GDM1 (cell line): ENCODE measurements at regions not wholly inside any gene's neighbourhood (a gene's known extent, or its start where the extent isn't known, plus 50 kb on each side); places are given as distances from the start of the nearest gene placed in this dataset.
"Not testable (repeated sequence)": the region's sequence is repeated elsewhere in the genome, so short reads cannot be mapped to it uniquely, and the experiment has no call there.

Experiments used
- DNase-seq: peaks from one replicate; lab custom pipeline; 2025; lab: John Stamatoyannopoulos, UW

DNA sequence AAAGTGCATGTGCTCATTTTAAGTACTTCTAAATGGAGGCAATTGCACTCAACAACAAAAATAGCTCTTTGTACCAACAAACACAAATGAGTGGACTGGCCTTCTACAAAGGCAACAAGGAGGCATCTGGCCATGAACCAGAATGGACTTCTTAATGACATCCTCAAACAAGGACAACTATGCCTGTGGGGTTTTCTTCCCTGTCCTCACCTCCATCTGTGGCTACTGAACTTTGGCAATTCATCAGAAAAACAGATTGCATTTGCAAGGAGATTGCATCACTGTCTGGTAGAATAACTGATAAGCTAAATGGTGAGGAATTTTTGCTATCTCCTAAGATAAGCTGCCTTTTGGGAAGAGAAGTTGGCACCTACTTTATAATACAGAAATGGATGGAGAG, 447.3 kb upstream of the CCNG1 start:
- DNase-seq, result no peak

DNA sequence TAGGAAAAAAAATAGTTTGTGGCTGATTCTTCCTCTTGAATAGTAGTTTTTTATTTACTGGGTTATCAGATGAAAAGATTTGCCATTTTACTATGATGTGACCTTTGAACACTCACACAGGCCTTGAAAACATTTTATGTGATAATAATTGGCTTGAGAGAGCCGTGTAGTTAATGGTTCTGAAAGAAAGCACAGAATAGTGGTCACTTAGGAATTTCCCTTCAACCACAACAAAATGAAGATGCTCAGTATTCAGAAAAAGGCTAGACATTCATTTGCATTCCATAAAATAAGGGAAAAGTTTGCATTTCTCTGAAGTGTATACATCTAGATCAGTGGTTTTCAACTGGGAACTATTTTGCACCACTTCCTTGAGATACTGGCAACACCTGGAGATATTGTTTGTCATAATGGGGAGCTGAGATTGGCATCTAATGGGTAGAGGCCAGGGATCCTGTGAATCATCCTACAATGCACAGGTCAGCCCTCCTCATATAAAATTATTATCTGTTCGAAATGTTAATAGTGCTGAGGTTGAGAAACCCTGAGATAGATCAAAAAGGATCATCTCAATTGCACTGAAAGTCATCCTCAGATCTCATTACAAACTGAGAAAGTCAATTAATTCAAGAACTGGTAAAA, 446.4 kb upstream of the CCNG1 start:
- no peak for DNase-seq

DNA sequence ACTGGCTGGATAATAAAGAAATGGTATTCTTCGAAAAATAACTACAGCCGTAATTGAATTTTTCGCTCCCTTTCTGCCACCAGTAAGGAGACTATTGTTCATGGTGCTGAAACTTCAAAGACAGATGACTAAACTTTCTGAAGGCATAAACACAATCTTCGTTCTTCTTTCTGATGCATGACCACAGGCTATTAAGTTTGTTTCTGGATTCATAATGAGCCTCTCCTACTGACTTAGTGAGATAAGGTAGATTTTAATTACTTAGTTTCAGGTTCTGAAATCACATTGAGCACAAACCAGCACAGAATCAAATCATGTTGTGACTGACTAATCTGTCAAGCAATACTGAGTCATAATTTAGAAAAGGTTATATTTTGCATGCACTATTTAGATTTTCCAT, 441.8 kb upstream of the CCNG1 start:
- no peak for DNase-seq

DNA sequence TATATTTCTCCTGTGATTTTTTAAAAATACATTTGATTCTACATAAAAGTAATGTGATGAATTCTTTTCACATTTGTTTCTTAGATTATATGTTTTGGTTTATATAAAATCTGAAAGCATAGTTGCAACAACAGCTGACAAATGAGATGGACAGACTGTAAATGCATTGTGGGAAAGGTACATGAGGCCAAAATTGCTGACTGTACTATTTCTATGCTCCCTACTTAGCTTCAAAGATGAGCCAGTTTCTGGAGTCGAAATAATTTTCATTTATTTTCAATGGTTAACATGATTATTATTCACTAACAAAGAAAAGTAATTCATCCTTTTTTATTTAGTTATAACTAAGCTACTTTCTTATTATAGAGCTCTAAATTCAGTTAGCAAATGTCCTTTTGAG, 441.3 kb upstream of the CCNG1 start:
- no peak for DNase-seq

DNA sequence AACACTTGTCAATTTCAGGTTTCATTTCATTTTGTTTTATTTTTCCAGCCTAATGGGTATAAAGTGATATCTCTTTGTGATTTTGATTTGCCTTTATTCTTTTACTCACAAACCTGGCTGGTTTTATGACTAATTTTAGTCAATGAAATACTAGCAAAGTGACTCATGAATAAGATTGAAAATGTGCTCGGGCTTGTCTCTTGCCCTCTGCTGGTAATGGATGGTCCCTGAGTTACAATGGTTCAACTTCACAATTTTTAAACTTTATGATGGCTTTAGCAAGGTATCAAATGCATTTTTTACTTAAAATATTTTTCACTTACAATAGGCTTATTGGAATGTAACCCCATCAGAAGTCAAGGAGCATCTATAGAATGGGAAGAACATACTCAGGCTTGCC, 431.4 kb upstream of the CCNG1 start:
- DNase-seq, result no peak

DNA sequence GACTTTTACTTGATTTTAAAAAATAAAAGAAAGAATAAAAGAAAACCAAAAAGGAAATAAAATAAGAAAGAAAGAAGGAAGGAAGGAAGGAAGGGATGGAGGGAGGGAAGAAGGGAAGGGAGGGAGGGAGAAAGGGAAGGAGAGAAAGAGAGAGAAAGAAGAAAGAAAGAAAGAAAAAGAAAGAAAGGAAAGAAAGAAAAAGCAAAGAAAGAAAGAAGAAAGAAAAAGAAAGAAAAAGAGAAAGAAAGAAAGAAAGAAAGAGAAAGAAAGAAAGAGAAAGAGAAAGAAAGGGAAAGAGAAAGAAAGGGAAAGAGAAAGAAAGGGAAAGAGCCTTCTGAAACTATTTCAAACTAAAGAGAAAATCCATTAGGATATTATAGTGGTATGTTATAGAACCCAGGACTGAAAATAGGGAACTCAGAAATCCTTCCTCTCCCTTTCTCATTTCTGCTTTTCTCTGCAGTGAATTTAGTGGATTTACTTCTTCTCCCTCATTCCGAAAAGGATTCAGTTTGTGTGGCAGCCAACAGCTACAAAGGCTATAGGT, 414.7 kb upstream of the CCNG1 start:
- no peak for DNase-seq

DNA sequence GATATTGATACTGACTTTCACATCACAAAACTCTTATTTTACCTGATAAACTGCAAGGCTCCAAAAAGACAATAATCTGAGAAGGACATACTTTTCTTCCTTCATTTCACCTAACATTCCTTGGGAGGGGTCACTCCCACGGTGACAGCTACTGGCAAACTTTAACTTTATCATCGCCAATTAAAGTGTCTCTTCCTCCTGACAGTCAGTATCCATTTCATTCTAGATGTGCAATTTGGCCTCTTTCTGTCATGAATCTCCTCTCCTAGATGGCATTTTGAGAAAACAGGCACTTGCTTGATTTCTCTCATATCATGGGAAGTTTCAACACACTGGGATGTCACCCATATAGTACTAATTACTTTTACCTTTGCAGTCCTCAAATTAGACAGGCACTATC, 413.5 kb upstream of the CCNG1 start:
- DNase-seq, result no peak

DNA sequence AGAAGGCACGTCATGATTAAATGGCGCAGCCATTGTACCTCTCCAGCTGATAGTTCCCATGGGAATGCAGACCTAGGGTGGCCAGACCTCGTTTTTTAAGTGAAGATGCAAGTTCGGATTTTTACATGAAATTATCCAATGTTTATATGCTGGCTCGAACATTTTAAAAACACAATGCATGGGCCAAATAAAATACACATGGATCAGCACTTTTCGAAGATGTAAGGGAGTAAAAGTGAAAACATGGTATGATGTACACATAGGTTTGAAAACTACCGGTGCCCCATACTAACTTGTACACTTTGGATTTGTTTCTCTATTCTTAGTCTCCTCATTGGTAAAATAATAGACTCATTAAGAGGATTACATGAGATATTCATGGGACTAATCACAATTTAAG, 412.5 kb upstream of the CCNG1 start:
- no peak for DNase-seq

DNA sequence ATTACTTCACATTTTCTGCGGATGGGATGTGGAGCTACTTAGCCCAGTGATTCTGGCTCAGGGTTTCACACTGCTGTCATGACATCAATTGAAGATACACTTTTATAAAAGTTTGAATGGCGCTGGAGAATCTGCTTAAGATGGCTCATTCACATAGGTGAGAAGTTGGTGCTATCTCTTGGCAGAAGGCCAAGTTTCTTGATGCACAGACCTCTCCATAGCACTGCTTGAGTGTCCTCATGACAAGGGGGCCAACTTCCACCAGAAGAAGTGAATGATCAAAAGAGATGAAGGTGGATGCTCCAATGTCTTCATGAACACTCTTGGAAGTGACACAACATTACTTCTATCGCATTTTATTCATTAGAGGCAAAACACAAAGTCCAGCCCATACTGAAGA, 403.7 kb upstream of the CCNG1 start:
- no peak for DNase-seq

DNA sequence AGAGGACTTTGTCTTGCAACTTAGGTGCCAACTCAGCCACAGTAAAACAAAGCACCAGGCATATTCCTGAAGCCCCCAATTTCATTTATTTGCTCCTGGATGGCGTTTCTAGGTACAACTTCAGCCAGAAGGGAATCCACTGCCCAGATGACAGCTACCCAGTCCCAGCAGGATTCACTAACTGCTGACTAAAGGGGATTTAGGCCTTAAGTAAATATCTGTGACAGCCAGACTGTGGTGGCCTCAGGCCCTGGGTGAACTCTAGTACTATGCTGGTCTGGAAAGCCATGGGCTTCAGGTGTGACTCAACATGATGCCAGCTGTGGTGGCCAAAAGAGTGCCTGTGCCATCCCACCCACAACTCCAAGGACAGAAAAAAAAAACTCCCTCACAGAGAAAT, 396.1 kb upstream of the CCNG1 start:
- no peak for DNase-seq

DNA sequence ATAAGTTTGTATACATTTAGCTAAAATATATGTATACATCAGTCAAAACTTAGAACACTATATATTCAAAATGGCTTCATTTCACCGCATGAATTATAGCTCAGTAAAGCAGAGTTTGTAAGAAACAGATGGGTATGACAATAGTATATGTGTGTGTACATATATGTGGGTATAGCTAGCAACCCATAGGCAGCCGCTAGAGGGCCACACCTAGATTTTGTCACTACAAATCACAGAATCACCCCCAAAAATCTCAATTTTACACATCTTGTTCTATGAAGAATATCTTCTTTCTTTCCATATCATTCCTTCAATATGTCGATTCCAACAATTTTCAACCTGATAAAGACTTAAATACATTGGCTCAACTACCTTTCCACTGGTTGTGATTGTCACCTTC, 357.8 kb upstream of the CCNG1 start:
- no peak for DNase-seq

DNA sequence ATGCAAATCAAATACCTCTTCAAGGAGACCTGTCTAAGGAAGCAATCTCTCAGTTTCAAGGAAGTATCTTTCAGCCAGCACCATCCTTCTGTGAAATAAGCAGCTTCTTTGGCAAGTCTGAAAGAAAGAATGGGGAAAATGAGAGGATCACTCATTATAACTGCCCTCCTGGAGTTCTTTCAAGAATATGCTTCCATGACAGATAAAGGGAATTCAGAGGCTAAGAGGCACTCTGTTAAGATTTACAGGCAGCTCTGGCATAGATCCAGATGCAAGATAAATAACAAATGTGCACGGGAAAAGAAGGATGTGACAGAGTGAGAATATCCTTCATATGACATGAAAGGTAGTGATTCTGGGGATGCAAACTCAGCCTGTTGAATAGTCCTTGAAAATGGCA, 348.2 kb upstream of the CCNG1 start:
- DNase-seq, result no peak

DNA sequence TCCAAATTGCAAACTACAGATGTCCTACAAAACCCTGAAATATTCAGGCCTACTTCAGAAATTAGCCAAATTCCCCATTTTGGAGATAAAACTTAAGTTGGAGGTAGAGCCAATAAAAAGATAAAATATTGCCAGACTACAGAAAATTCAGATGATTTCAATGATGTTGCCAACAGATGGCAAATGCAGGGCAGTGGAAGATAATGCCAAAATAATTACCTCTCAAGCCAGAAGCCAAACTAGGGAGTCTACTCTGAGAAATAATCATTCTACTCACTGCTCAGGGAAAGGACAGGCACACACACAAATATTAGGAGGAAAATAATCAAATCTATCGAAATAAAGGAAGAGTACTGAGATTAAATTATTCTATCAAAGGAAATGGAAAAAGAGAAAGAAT, 347.5 kb upstream of the CCNG1 start:
- DNase-seq, result no peak

DNA sequence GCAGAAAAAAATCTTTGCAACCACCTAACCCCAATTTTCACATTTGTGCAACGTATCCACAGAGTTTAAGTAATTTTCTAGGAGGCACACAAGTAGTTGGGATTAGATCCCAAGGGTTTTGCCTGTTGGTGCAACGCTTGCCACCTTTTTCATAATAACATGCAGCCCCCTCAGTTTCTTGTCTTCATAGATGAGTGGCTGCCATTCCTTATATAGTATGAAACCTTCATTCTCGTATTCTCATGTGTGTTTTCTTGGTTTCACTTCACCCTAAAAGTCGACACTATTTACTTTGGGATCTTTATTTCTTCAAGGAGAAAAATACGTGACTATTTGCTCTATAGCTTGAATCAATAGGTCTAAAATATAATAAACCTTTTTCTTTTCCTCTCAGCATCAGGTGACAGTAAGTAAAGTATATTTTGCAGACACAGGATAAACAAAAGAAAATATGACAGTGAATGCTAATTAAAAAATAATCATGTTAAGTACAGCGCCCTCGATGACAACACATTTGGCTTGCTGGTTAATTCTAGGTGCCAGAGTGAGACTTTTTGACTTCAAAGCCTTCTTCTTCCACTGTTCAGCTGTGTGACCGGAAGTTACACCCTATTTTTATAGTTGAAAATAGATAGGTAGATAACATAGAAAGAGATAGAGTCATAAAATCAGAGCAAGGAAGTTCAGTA, 342.8 kb upstream of the CCNG1 start:
- no peak for DNase-seq

DNA sequence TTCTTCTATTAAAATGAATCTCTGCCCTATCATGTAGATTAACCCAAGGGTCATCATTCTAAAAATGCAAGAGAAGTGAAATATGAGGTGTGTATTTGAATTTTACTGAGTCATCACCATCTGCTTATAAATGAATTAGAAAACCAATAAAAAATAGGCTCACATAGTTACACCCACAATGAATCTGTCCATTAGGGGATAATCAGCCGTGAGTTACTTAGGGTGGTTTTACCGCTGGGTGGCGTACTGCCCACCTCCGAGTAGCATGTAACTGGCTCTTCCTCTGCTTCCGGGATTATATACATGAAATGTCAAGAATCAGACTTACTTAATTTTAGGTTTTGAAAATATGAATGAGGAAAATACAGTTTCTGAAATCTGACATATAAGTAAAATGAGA, 332.9 kb upstream of the CCNG1 start:
- DNase-seq, result no peak

DNA sequence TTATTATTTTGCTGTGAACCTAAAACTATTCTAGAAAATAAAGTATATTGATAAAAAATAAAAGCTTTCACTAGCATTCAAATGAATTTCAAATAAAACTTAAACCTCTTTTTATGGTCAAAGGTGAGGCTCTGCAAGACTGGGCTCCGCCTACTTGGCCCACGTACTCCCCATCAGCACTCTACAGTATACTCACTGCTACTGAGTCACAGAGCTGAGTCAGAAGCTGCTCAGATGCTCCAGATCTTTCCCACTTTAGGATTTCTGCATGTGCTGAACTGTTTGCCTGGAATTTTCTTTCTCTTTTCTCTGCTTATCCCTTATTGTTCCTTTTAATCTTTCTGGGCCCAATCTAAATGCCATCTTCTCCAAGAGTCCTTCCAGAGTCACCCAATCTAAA, 331.9 kb upstream of the CCNG1 start:
- DNase-seq, result no peak

DNA sequence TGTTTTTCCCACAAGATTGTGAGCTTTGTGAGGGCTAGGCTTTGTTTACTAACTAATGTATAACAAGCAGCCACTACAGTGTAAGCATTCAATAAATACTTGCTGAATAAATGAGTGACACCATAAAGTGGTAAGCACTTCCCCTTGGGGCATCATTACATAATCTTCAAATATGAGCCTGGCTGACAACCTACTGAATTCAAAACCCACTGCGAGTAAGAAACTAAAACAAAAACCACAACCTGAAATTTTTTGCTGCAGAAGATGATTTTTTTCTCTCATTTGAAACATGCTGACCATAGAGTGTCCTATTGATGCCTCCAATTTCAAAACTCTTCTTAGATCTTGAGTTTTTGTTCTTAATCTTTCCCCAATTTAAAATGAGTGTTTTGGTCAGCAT, 331.3 kb upstream of the CCNG1 start:
- no peak for DNase-seq

DNA sequence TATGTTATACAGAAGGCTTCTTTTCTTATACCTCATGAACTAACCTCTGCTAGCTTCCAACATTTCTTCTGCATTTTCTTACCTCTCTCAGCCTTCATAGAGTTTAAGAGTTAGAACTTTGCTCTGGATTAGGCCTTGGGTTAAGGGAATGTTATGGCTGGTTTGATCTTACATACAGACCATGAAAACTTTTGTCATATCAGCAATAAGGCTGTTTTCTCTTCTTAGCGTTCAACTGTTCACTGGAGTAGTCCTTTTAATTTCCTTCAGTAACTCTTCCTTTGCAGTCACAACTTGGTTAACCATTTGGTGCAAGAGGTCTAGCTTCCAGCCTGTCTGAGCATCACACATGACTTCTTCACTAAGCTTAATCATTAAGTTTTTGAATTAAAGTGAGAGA, 329.0 kb upstream of the CCNG1 start:
- no peak for DNase-seq

DNA sequence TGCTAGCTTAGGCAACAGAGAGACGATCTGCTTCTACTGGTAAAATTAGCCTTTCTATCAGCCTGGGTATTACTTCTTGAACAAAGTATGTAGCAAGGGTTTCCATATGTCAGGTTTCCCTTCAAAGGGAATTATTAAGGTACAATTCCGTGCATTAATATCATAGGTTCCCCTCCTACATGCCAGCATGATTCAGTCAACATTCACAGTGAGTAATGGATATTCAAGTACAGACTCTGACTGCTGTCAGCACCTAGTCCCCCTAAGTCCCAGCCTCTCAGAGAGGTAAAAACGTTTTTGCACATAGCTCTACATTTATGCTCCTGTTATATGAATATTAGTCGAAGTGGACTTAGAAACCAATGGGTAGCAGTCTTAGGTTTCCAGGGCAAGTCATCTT, 322.4 kb upstream of the CCNG1 start:
- DNase-seq, result no peak

DNA sequence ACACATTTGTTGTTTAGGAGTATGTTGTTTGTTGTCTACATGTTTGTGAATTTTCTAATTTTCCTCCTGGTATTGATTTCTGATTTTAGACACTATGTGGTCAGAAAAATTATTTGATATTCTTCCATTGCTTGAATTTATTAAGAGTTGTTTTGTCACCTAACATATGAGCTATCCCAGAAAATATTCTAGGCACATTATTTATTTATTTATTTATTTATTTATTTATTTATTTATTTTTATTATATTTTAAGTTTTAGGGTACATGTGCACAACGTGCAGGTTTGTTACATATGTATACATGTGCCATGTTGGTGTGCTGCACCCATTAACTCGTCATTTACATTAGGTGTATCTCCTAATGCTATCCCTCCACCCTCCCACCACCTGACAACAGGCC, 320.8 kb upstream of the CCNG1 start:
- DNase-seq, result not testable (repeated sequence)

DNA sequence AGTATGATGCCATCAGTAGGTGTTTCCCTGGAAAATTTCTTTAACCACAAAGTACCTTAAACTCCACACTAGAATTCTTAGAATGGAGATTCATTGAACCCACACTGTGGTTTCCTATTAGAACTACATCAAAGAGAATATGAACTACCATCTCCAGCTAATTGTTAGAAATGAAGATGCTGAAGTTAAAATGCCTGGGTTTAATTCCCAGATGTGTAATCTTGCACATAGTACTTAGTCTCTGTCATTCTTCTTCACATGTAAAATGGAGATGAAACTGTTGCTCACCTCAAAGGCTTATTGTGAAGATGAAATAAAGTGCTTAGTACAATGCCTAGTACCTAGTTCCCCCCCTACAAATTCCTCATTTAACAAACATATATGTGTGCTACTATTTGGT, 303.3 kb upstream of the CCNG1 start:
- no peak for DNase-seq

DNA sequence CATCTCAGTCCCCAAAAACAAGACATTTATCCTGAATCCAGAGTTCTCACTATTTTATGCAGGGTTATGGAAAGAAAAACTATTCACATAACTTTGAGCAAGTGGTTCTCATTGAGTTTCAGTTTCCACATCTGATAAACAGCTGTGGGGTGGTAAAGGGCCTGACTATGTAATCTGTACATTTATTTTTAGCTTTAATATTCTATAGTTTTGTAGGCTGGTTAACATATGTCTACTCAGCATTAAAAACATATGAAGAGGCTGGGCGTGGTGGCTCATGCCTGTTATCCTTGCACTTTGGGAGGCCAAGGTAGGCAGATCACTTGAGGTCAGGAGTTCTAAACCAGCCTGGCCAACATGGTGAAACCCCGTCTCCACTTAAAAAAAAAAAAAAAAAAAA, 301.5 kb upstream of the CCNG1 start:
- no peak for DNase-seq

DNA sequence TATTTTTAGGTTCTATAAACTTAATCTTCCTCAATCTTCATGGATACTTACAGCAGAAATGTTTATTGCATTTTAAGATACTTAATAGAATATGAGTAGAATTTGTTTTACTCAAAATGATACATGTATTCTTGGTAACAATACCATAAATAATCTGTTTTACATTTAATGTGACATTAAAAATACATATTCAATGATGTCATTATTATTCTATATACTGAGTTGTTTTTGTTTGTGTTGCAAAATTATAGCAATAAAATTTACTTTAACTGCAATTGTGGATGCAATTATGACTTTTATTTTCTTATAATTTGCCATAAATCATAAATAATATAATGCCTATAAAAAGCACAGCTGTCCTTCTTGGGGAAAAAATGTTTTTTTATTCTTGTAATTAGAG, 275.9 kb upstream of the CCNG1 start:
- no peak for DNase-seq

DNA sequence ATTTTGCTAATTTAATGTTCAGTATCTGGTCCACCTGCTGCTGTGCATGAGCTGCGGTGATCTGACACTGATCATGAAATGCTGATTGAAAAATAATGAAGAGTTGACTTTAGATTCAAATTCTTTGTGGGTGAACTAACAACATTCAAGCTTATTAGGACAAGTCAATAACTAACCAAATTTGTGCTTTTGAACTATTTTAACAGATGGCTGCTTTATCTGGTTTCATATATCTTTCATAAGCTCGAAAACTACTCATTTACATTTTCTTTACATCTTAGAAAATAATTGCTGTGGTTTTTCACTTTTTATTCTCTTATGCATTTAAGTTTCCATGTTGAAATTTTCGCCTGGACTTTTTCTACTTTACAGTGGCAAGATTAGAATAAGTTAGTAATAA, 274.8 kb upstream of the CCNG1 start:
- DNase-seq, result no peak
